ENCODE measurements at regions not wholly inside any gene's neighbourhood (a gene's known extent, or its start where the extent isn't known, plus 50 kb on each side); places are given as distances from the start of the nearest gene placed in this dataset.

DNA sequence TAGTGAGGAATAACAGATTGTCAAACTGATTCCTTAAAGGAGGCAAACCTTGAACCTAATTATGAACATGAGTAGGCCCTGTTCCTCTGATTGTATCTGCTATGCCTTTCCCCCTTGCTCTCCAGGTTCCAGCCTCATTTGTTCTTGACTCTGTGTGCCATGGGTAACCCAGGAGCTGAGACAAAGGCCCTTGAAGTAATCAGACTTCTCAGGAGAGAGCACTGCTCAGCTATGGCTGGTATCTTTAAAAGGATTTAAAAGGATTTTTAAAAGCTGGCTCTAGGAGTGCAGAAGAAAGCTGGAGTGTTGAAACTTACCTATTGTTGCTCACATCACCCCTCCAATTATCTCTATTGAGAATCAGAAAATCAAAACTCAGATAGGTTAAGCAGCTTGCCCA is 1565.5 kb upstream of the AGA start:
- TF ChIP-seq MTA3 (IDR thresholded peaks at IDR 0.05; ENCODE audit: borderline replicate concordance, low read length) (no peak), ASH2L (IDR thresholded peaks at IDR 0.05; ENCODE audit: borderline replicate concordance, low read depth) (no peak), TAF1 (IDR thresholded peaks at IDR 0.05; ENCODE audit: borderline replicate concordance, low read depth, low read length) (no peak), LARP7 (IDR thresholded peaks at IDR 0.05) (no peak), EZH2 (IDR thresholded peaks at IDR 0.05; ENCODE audit: borderline replicate concordance, control insufficient read depth, low read depth, low read length) (no peak), POLR2A (IDR thresholded peaks at IDR 0.05; ENCODE audit: low read depth, low read length) (no peak), CHD2 (IDR thresholded peaks at IDR 0.05; ENCODE audit: borderline replicate concordance, low read depth, low read length) (no peak)
- TF ChIP-seq, protein P1, sequence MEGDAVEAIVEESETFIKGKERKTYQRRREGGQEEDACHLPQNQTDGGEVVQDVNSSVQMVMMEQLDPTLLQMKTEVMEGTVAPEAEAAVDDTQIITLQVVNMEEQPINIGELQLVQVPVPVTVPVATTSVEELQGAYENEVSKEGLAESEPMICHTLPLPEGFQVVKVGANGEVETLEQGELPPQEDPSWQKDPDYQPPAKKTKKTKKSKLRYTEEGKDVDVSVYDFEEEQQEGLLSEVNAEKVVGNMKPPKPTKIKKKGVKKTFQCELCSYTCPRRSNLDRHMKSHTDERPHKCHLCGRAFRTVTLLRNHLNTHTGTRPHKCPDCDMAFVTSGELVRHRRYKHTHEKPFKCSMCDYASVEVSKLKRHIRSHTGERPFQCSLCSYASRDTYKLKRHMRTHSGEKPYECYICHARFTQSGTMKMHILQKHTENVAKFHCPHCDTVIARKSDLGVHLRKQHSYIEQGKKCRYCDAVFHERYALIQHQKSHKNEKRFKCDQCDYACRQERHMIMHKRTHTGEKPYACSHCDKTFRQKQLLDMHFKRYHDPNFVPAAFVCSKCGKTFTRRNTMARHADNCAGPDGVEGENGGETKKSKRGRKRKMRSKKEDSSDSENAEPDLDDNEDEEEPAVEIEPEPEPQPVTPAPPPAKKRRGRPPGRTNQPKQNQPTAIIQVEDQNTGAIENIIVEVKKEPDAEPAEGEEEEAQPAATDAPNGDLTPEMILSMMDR (IDR thresholded peaks at IDR 0.05 in 2 of 3, conservative IDR thresholded peaks at IDR 0.05 in 1 of 3; ENCODE audit: control insufficient read depth in 2 of 3, extremely low read depth in 1 of 3, insufficient read depth in 1 of 3, low read depth in 3 of 3, low read length in 3 of 3): no peak

All from GM12878 (cell line).